ENCODE measurements at regions not wholly inside any gene's neighbourhood (a gene's known extent, or its start where the extent isn't known, plus 50 kb on each side); places are given as distances from the start of the nearest gene placed in this dataset.
"Not testable (repeated sequence)": the region's sequence is repeated elsewhere in the genome, so short reads cannot be mapped to it uniquely, and the experiment has no call there.

DNA sequence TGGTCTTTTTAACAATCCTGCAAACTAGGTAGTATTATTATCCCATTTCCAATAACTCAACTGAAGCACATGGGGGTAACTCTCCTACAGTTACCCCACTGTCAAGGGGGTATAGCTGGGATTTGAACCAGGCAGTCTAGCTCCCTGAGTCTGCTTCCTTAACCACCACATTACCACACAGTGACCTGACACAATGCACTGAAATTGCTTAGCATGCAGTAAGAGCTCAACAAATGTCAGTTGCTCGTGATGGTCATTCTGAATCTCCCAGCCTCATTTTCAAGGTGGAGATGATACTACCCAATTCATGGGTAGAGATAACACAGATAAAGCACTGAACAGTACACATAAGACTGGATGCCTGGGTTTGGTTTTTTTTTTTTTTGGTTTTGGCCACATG is 193.2 kb upstream of the MYLIP start:
- Histone ChIP-seq H3K27ac (ENCODE audit: low read length) (no peak overlapping the region), H3K36me3 (ENCODE audit: control insufficient read depth, insufficient read depth, low read length) (no peaks in the 10 kb centered on the region), H3K4me3 (ENCODE audit: low read length) (no peak overlapping the region), H3K4me1 (ENCODE audit: control insufficient read depth, insufficient read depth, low read length) (no peaks in the 10 kb centered on the region), H3K9me3 (ENCODE audit: control insufficient read depth, low read depth, low read length) (peaks cover 3% of the 10 kb centered on the region), H3K27me3 (ENCODE audit: control insufficient read depth, insufficient read depth, low read length) (no peaks in the 10 kb centered on the region)
- DNase-seq: no peak
- no CpG with 5 or more reads among the region's 1 CpG for WGBS (ENCODE audit: insufficient coverage, low lambda C conversion rate)

DNA sequence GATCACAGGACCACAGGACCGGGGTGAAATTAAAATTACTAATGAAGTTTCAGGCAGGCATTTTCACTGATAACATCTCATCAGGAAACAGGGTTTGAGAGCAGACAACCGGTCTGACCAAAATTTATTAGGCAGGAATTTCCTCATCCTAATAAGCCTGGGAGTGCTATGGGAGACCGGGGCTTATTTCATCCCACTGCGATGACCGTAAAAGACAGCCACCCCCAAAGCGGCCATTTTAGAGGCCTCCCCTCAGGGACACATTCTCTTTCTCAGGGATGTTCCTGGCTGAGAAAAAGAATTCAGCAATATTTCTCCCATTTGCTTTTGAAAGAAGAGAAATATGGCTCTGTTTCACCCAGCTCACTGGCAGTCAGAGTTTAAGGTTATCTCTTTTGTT is 197.2 kb upstream of the MYLIP start:
- H3K9me3 ChIP-seq (ENCODE audit: control insufficient read depth, low read depth, low read length); H3K27me3 ChIP-seq (ENCODE audit: control insufficient read depth, insufficient read depth, low read length); DNase-seq; H3K4me3 ChIP-seq (ENCODE audit: low read length); H3K4me1 ChIP-seq (ENCODE audit: control insufficient read depth, insufficient read depth, low read length); H3K27ac ChIP-seq (ENCODE audit: low read length); H3K36me3 ChIP-seq (ENCODE audit: control insufficient read depth, insufficient read depth, low read length): not testable (repeated sequence)
- no CpG with 5 or more reads among the region's 6 CpGs for WGBS (ENCODE audit: insufficient coverage, low lambda C conversion rate)

DNA sequence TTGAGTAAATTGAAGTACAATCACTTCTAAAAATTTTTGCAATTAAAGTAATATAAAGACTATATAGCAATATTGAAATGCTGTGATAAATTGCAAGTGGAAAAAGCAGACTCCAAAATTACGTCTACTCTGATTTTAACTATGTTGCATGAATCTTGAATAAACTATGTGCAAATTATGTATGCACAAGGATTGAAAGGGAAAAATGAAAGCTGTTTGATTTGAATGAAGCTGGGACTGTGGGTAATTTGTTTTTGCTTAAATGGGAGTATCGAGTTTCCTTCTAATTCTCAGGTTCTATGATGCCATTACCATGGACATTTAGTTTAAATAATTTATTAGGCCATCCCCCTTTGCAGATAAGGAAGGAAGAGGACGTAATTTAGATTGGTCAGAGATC is 198.7 kb upstream of the MYLIP start:
- no peak overlapping the region for H3K27ac ChIP-seq (ENCODE audit: low read length)
- WGBS (ENCODE audit: insufficient coverage, low lambda C conversion rate): no CpG with 5 or more reads among the region's 3 CpGs
- no peak overlapping the region for H3K4me3 ChIP-seq (ENCODE audit: low read length)
- no peaks in the 10 kb centered on the region for H3K27me3 ChIP-seq (ENCODE audit: control insufficient read depth, insufficient read depth, low read length)
- peaks cover 3% of the 10 kb centered on the region for H3K9me3 ChIP-seq (ENCODE audit: control insufficient read depth, low read depth, low read length)
- DNase-seq: no peak
- no peaks in the 10 kb centered on the region for H3K4me1 ChIP-seq (ENCODE audit: control insufficient read depth, insufficient read depth, low read length)
- no peaks in the 10 kb centered on the region for H3K36me3 ChIP-seq (ENCODE audit: control insufficient read depth, insufficient read depth, low read length)

DNA sequence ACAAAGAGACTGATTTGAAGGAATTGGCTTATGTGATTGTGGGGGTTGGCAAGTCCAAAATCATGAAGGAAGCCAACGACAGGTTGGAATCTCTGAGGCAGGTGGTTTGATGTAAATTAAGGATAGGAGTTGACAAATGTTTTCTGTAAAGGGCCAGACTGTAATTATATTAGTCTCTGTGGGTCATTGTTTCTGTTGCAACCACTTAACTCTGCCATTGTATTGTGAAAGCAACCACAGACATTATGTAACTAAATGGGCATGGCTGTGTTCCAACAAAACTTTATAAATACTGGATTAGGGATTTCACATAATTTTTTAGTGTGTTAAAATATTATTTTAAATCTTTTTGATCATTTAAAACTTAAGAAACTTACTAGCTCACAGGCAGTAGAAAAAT is 199.2 kb upstream of the MYLIP start:
- WGBS (ENCODE audit: insufficient coverage, low lambda C conversion rate): no CpG with 5 or more reads among the region's 1 CpG

DNA sequence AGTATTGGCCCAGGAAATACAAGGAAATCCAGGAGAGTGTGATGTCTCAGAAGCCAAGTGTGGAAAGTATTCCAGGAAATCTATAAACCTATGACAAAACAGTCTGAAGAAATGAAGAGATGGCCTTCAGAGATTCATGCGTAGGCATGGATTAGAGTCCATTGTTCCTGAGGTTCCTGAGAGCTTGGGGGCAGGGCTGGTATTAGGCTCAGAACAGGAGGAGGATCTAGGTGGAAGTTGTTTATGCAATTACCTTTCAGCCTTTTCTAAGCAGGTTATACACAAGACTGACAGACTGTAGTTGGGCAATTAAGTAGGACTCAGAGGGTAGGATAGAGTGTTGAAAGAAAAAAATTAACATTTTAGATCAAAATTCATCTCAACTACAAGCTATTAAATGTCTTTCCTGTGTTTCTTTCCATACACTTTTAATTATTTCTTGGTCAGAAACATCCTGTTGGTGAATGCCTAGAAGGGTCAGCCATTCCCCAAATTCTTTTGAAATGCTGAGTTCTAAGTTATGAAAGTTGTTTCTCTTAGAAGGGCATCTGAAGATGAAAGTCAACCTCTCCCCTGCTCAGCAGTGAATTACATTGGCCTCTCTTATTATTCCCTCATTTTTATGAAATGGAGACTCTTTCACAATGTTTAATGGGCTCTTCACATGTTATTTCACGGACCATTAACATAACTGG is 201.2 kb upstream of the MYLIP start:
- no CpG with 5 or more reads among the region's 2 CpGs for WGBS (ENCODE audit: insufficient coverage, low lambda C conversion rate)
- Histone ChIP-seq H3K9me3 (ENCODE audit: control insufficient read depth, low read depth, low read length) (peaks cover 3% of the 10 kb centered on the region), H3K27me3 (ENCODE audit: control insufficient read depth, insufficient read depth, low read length) (no peaks in the 10 kb centered on the region), H3K36me3 (ENCODE audit: control insufficient read depth, insufficient read depth, low read length) (no peaks in the 10 kb centered on the region), H3K27ac (ENCODE audit: low read length) (no peak overlapping the region), H3K4me3 (ENCODE audit: low read length) (no peak overlapping the region), H3K4me1 (ENCODE audit: control insufficient read depth, insufficient read depth, low read length) (no peaks in the 10 kb centered on the region)
- no peak for DNase-seq

More for the DNA sequence above, 199.2 kb upstream of the MYLIP start:
- no peak overlapping the region for H3K27ac ChIP-seq (ENCODE audit: low read length)
- H3K27me3 ChIP-seq (ENCODE audit: control insufficient read depth, insufficient read depth, low read length): no peaks in the 10 kb centered on the region
- H3K9me3 ChIP-seq (ENCODE audit: control insufficient read depth, low read depth, low read length): peaks cover 3% of the 10 kb centered on the region
- DNase-seq: no peak
- H3K36me3 ChIP-seq (ENCODE audit: control insufficient read depth, insufficient read depth, low read length): no peaks in the 10 kb centered on the region
- no peak overlapping the region for H3K4me3 ChIP-seq (ENCODE audit: low read length)
- H3K4me1 ChIP-seq (ENCODE audit: control insufficient read depth, insufficient read depth, low read length): no peaks in the 10 kb centered on the region

DNA sequence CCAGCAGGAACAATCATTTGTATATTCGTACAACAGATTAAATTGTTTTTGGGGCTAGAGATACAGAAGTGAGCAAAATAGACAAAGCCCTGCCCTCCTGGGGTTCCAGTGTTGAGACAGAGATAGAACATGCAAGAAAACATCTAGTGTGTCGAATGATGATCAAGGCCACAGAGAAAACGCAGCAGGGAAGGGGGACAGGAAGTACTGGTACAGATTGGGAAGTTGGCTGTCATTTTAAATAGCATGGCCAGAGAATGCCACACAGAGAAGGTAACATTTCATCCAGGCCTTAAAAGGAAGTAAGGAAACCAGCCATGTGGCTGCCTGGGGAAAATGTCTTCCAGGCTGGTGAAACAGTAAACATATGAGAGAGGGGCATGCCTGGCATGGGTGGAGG is 202.6 kb upstream of the MYLIP start:
- Histone ChIP-seq H3K27ac (ENCODE audit: low read length) (no peak overlapping the region), H3K27me3 (ENCODE audit: control insufficient read depth, insufficient read depth, low read length) (no peaks in the 10 kb centered on the region), H3K4me1 (ENCODE audit: control insufficient read depth, insufficient read depth, low read length) (no peaks in the 10 kb centered on the region), H3K36me3 (ENCODE audit: control insufficient read depth, insufficient read depth, low read length) (no peaks in the 10 kb centered on the region), H3K9me3 (ENCODE audit: control insufficient read depth, low read depth, low read length) (peaks cover 3% of the 10 kb centered on the region), H3K4me3 (ENCODE audit: low read length) (no peak overlapping the region)
- no peak for DNase-seq
- WGBS (ENCODE audit: insufficient coverage, low lambda C conversion rate): no CpG with 5 or more reads among the region's 3 CpGs

DNA sequence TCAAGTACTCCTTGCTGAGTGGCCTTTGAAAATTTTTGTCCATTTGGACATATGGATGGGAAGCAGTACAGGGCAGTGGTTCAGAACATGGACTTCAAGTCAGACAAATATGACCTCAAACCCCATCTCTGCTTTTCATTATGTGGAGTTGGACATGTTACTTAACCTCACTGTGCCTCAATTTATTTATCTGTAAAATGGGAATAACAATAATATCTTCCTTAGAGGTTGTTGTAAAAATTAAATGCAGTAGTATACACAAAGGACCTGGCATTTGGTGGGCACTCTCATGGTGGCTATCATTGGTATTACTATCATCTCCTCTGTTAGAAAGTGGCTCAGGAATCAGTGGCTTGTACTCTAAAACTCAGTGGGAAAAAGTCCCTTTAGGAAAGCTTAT is 204.0 kb upstream of the MYLIP start:
- Histone ChIP-seq H3K4me3 (ENCODE audit: low read length) (no peak overlapping the region), H3K27ac (ENCODE audit: low read length) (no peak overlapping the region), H3K27me3 (ENCODE audit: control insufficient read depth, insufficient read depth, low read length) (no peaks in the 10 kb centered on the region)

DNA sequence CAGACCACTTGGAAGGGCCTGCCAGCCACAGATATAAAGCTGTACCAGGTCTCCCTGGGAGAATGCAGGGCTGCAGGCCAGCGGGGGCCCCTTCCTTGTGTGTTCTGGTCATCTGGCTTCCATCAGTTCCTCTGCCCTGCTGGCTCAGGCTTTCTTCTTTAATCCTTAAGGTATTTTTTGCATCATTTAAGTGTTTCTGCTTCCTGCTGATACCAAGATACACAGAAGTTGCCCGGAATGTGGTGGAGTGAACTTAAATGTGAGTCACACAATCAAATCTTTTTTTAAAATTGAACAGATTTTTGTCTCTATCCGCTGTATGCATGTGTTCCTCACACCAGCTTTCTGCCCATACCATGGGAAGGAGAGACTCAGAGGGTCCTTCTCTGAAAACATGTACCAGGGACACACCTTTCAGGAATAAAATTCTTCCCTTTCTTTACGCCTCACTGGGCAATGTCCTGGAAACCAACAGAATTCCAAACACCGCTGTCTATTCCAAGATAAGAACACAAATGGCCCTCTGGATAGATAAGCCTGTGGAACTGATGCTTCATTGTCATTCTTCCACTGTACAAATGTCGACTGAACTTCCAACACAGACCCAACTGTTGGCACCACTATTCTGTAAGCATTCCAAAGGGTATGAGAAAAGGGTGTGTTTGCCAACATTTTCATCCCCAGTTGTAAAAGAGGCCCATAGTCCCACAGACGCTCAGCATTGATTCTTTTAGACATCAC is 206.2 kb upstream of the MYLIP start:
- WGBS (ENCODE audit: insufficient coverage, low lambda C conversion rate): 100% methylated on average over 1 of the region's 7 CpGs
- Histone ChIP-seq H3K27ac (ENCODE audit: low read length) (no peak overlapping the region), H3K36me3 (ENCODE audit: control insufficient read depth, insufficient read depth, low read length) (no peaks in the 10 kb centered on the region), H3K4me1 (ENCODE audit: control insufficient read depth, insufficient read depth, low read length) (no peaks in the 10 kb centered on the region), H3K9me3 (ENCODE audit: control insufficient read depth, low read depth, low read length) (no peaks in the 10 kb centered on the region), H3K27me3 (ENCODE audit: control insufficient read depth, insufficient read depth, low read length) (no peaks in the 10 kb centered on the region), H3K4me3 (ENCODE audit: low read length) (no peak overlapping the region)
- no peak for DNase-seq

More for the DNA sequence above, 204.0 kb upstream of the MYLIP start:
- no peaks in the 10 kb centered on the region for H3K4me1 ChIP-seq (ENCODE audit: control insufficient read depth, insufficient read depth, low read length)
- no peaks in the 10 kb centered on the region for H3K36me3 ChIP-seq (ENCODE audit: control insufficient read depth, insufficient read depth, low read length)
- no peak for DNase-seq
- H3K9me3 ChIP-seq (ENCODE audit: control insufficient read depth, low read depth, low read length): no peaks in the 10 kb centered on the region

DNA sequence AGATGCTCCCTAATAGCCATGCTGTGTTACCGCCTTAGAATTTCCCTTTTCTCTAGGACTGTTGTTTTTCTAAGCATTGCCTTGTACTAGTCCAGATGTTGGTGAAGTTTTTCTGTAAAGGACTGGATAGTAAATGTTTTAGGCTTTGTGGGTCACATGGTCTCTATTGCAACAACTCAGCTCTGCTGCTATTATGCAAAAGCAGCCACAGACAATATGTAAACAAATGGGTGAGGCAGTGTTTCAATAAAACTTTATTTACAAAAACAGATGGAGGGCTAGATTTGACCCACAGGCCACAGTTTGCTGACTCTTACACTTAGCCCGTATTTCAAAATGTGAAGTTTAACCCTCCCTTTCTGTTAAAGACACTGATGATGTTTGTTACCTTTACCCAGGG is 207.6 kb upstream of the MYLIP start:
- DNase-seq: no peak
- no peaks in the 10 kb centered on the region for H3K4me1 ChIP-seq (ENCODE audit: control insufficient read depth, insufficient read depth, low read length)
- no peaks in the 10 kb centered on the region for H3K27me3 ChIP-seq (ENCODE audit: control insufficient read depth, insufficient read depth, low read length)
- H3K4me3 ChIP-seq (ENCODE audit: low read length): no peak overlapping the region
- WGBS (ENCODE audit: insufficient coverage, low lambda C conversion rate): 80% methylated on average over 1 of the region's 2 CpGs
- no peak overlapping the region for H3K27ac ChIP-seq (ENCODE audit: low read length)
- H3K36me3 ChIP-seq (ENCODE audit: control insufficient read depth, insufficient read depth, low read length): no peaks in the 10 kb centered on the region
- no peaks in the 10 kb centered on the region for H3K9me3 ChIP-seq (ENCODE audit: control insufficient read depth, low read depth, low read length)

DNA sequence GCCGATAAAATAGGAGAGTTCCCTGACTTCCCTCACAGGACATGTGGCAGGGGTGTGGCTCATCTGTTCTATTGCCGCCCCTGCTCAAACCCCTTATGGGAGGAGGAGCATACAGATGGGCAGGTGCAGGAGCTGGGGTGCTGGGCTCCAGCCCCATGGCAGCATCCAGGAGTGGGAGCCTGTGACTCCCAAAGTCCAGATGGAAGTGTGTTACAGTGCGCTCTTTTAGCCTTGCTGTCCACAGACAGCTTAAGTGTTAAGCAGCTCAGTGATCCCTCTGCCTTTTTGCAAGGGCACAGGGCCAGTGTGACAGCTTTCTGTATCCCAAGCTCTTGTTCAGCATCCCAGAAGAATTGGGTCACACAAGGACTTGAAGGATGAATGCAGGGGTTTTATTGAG is 212.3 kb upstream of the MYLIP start:
- H3K36me3 ChIP-seq (ENCODE audit: control insufficient read depth, insufficient read depth, low read length): no peaks in the 10 kb centered on the region
- no peaks in the 10 kb centered on the region for H3K9me3 ChIP-seq (ENCODE audit: control insufficient read depth, low read depth, low read length)
- WGBS (ENCODE audit: insufficient coverage, low lambda C conversion rate): no CpG with 5 or more reads among the region's 3 CpGs
- DNase-seq: no peak
- no peaks in the 10 kb centered on the region for H3K27me3 ChIP-seq (ENCODE audit: control insufficient read depth, insufficient read depth, low read length)
- H3K4me1 ChIP-seq (ENCODE audit: control insufficient read depth, insufficient read depth, low read length): no peaks in the 10 kb centered on the region
- H3K27ac ChIP-seq (ENCODE audit: low read length): no peak overlapping the region
- H3K4me3 ChIP-seq (ENCODE audit: low read length): no peak overlapping the region

Data from large intestine (tissue), 3 donors.